Astrocyte (in vitro differentiated cells and primary cell): ENCODE measurements at regions not wholly inside any gene's neighbourhood (a gene's known extent, or its start where the extent isn't known, plus 50 kb on each side); places are given as distances from the start of the nearest gene placed in this dataset.

Experiments used
- DNase-seq: peaks from one replicate; pipeline ENCODE4 v3.0.0-alpha.2; 2010; ENCODE audit warnings: low read depth
- FAIRE-seq: peaks from 2 replicates; lab custom pipeline; 2011; peaks lifted over from hg19 to GRCh38; lab: Jason Lieb, UNC
- H2AFZ ChIP-seq: 2 replicates; pipeline ENCODE4 v1.6.0; 2012; ENCODE audit warnings: low read depth, low read length, inconsistent platforms
- H3K27ac ChIP-seq: 2 replicates; pipeline ENCODE4 v1.5.1; 2011; ENCODE audit warnings: low read depth, low read length, inconsistent platforms
- H3K27me3 ChIP-seq: 2 replicates; pipeline ENCODE4 v1.6.0; 2011; ENCODE audit warnings: low read length, inconsistent platforms; ENCODE audit not compliant: insufficient read depth
- H3K36me3 ChIP-seq: 2 replicates; pipeline ENCODE4 v1.5.1; 2011; ENCODE audit warnings: low read length, inconsistent platforms; ENCODE audit not compliant: insufficient read depth
- H3K4me1 ChIP-seq: 2 replicates; pipeline ENCODE4 v1.5.1; 2011; ENCODE audit warnings: low read length, inconsistent platforms; ENCODE audit not compliant: insufficient read depth
- H3K4me2 ChIP-seq: 2 replicates; pipeline ENCODE4 v1.6.0; 2012; ENCODE audit warnings: low read length, inconsistent platforms
- H3K4me3 ChIP-seq: 2 replicates; pipeline ENCODE4 v1.5.1; 2011; ENCODE audit warnings: low read depth, mild to moderate bottlenecking, low read length, inconsistent platforms; ENCODE audit not compliant: insufficient read depth
- H3K79me2 ChIP-seq: 2 replicates; pipeline ENCODE4 v1.6.0; 2012; ENCODE audit warnings: mild to moderate bottlenecking, low read length, inconsistent platforms; ENCODE audit not compliant: insufficient read depth
- H3K9ac ChIP-seq: 2 replicates; pipeline ENCODE4 v1.6.0; 2012; ENCODE audit warnings: mild to moderate bottlenecking, low read length, inconsistent platforms
- H3K9me3 ChIP-seq: 2 replicates; pipeline ENCODE4 v1.5.1; 2012; ENCODE audit warnings: low read depth, mild to moderate bottlenecking, low read length, inconsistent platforms; ENCODE audit not compliant: insufficient read depth
- H4K20me1 ChIP-seq: 2 replicates; pipeline ENCODE4 v1.6.0; 2012; ENCODE audit warnings: low read length, inconsistent platforms; ENCODE audit not compliant: insufficient read depth
- H3K27ac Mint-ChIP-seq: one replicate; pipeline ENCODE4 v1.8.0; 2021; ENCODE audit warnings: mild to moderate bottlenecking, mixed read lengths; ENCODE audit not compliant: unreplicated experiment
- H3K27me3 Mint-ChIP-seq: one replicate; pipeline ENCODE4 v1.8.0; 2021; ENCODE audit warnings: low read depth, mixed read lengths; ENCODE audit not compliant: unreplicated experiment
- H3K36me3 Mint-ChIP-seq: one replicate; pipeline ENCODE4 v1.8.0; 2021; ENCODE audit warnings: low read depth, mixed read lengths; ENCODE audit not compliant: unreplicated experiment
- H3K4me1 Mint-ChIP-seq: one replicate; pipeline ENCODE4 v1.8.0; 2021; ENCODE audit warnings: low read depth, mixed read lengths; ENCODE audit not compliant: unreplicated experiment
- H3K4me3 Mint-ChIP-seq: one replicate; pipeline ENCODE4 v1.8.0; 2021; ENCODE audit warnings: mild to moderate bottlenecking, moderate library complexity, mixed read lengths; ENCODE audit not compliant: unreplicated experiment
- H3K9me3 Mint-ChIP-seq: one replicate; pipeline ENCODE4 v1.8.0; 2021; ENCODE audit warnings: mild to moderate bottlenecking, mixed read lengths; ENCODE audit not compliant: unreplicated experiment
- CTCF ChIP-seq: IDR thresholded peaks from 2 replicates; pipeline ENCODE4 v1.5.1; 2011; ENCODE audit warnings: low read depth, mild to moderate bottlenecking, inconsistent platforms, low read length, moderate library complexity; ENCODE audit not compliant: insufficient read depth
- EZH2 ChIP-seq: IDR thresholded peaks from 2 replicates; pipeline ENCODE4 v1.6.1; 2012; ENCODE audit warnings: mild to moderate bottlenecking, low read length, inconsistent platforms; ENCODE audit not compliant: insufficient read depth

GRCh38 chr2:186294248-186294888 is 191.7 kb upstream of the ZC3H15 start:
- Mint-ChIP-seq H3K9me3 (no peaks in the 10 kb centered on the region), H3K4me1 (no peaks in the 10 kb centered on the region), H3K36me3 (no peaks in the 10 kb centered on the region), H3K27me3 (no peaks in the 10 kb centered on the region), H3K27ac (no peak overlapping the region), H3K4me3 (no peak overlapping the region)
- no peak overlapping the region for H3K27ac ChIP-seq
- no peak for FAIRE-seq
- TF ChIP-seq EZH2: no peak
- TF ChIP-seq CTCF: no peak
- no peaks in the 10 kb centered on the region for H3K79me2 ChIP-seq
- H3K9me3 ChIP-seq: no peaks in the 10 kb centered on the region
- no peaks in the 10 kb centered on the region for H3K4me1 ChIP-seq
- H3K36me3 ChIP-seq: no peaks in the 10 kb centered on the region
- no peaks in the 10 kb centered on the region for H3K27me3 ChIP-seq
- no peaks in the 10 kb centered on the region for H4K20me1 ChIP-seq
- DNase-seq: no peak
- no peak overlapping the region for H2AFZ ChIP-seq
- no peak overlapping the region for H3K4me2 ChIP-seq
- H3K4me3 ChIP-seq: no peak overlapping the region
- no peak overlapping the region for H3K9ac ChIP-seq

DNA sequence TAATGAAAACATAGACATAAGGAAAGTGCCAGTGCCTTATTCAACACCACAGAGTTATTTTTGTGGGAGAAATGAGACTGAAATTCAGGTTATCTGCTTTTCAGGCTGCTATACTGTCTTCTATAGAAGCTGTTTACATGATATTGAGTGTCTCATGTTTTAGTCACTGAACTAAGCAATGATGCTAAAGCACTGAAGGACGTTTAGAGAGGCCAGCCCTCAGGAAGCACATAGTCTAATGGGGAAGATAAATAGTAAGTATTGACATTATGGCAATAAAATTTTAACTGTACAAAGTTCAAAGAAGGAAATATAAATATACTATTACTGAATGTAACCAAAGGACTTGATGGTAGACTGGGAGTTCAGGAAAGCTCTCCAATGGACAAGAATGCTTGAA is 186.4 kb upstream of the ZC3H15 start:
- TF ChIP-seq EZH2 (no peak), CTCF (no peak)
- Histone ChIP-seq H3K36me3 (no peaks in the 10 kb centered on the region), H3K9me3 (no peaks in the 10 kb centered on the region), H3K4me3 (no peak overlapping the region), H3K27ac (no peak overlapping the region), H3K4me2 (no peak overlapping the region), H3K27me3 (no peaks in the 10 kb centered on the region), H3K4me1 (no peaks in the 10 kb centered on the region), H3K79me2 (no peaks in the 10 kb centered on the region), H3K9ac (no peak overlapping the region), H4K20me1 (no peaks in the 10 kb centered on the region), H2AFZ (no peak overlapping the region)
- Mint-ChIP-seq H3K27me3 (no peaks in the 10 kb centered on the region), H3K4me1 (no peaks in the 10 kb centered on the region), H3K27ac (no peak overlapping the region), H3K9me3 (no peaks in the 10 kb centered on the region), H3K36me3 (no peaks in the 10 kb centered on the region), H3K4me3 (no peak overlapping the region)
- FAIRE-seq (no peak), DNase-seq (no peak)

GRCh38 chr2:186302263-186302662 is 183.8 kb upstream of the ZC3H15 start:
- no peaks in the 10 kb centered on the region for H3K79me2 ChIP-seq
- H2AFZ ChIP-seq: no peak overlapping the region
- H4K20me1 ChIP-seq: no peaks in the 10 kb centered on the region
- FAIRE-seq: no peak
- no peak overlapping the region for H3K4me2 ChIP-seq
- no peak for TF ChIP-seq EZH2
- H3K27ac Mint-ChIP-seq: no peak overlapping the region
- H3K9ac ChIP-seq: no peak overlapping the region
- no peak overlapping the region for H3K4me3 Mint-ChIP-seq
- no peaks in the 10 kb centered on the region for H3K4me1 ChIP-seq
- DNase-seq: no peak
- H3K9me3 ChIP-seq: no peaks in the 10 kb centered on the region
- H3K27me3 Mint-ChIP-seq: no peaks in the 10 kb centered on the region
- no peaks in the 10 kb centered on the region for H3K27me3 ChIP-seq
- H3K36me3 ChIP-seq: no peaks in the 10 kb centered on the region
- no peaks in the 10 kb centered on the region for H3K36me3 Mint-ChIP-seq
- H3K4me1 Mint-ChIP-seq: no peaks in the 10 kb centered on the region
- no peak overlapping the region for H3K4me3 ChIP-seq
- H3K27ac ChIP-seq: no peak overlapping the region
- H3K9me3 Mint-ChIP-seq: no peaks in the 10 kb centered on the region
